ENCODE measurements at regions not wholly inside any gene's neighbourhood (a gene's known extent, or its start where the extent isn't known, plus 50 kb on each side); places are given as distances from the start of the nearest gene placed in this dataset.
"Not testable (repeated sequence)": the region's sequence is repeated elsewhere in the genome, so short reads cannot be mapped to it uniquely, and the experiment has no call there.

DNA sequence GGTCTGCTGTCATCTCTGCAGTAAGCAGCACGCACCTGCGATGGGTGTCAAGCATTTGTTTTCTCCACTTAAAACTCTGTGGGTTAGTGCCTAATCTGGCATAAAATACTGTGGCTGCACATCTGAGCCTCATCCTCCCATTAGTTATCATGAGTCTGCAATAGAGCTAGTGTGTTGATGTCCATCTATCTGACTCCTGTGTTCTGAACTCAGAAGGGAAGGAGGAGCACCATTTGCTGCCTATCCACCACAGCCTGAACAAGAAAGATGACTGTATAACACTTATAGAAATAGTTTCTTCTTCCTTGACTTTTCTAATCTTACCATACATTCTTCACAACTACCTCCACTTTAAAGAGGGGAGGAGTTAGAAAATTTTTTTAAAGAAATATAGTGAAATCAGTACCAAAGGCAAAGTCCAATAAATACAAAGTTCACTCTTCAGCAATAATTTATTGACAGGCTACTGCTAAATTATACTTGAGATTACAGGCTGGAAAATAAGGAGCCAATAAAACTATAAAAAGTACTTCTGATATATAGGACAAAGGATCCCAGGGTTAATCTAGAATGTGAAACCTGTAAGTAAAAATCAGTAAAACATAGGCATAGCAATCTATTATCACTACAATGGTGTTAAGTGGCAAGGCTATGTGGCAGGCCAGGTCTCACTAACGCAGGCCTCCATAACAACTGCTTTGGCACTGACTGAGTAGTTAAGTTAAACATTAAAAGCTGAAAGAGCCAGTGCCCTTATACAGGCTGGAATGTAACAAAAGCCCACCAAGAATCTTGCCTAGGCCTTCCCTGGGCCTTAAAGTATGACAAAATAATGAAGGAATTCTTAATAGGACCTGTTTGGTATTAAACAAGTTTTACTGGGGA is 70.2 kb downstream of the LGALS9C start:
- DNase-seq (ENCODE audit: low spot score); H3K27ac ChIP-seq; H3K4me3 ChIP-seq: not testable (repeated sequence)

DNA sequence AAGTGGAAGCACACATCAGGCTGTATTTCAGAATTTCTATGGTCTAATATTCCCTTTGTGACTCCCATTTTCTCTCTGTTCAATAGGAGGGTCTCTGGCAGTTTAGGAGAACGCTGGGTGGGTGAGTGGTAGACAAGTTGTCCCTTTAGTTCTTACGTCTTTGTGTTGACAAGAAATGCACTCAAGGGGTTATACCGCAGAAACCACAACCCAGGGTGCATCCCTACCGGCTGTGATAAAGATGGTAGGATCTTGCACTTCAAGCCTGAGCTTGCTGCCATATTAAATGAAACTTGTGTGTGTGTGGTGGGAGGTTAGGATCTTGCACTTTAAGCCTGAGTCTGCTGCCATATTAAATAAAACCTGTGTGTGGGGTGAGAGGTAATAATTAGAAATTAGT is 80.5 kb downstream of the LGALS9C start:
- H3K4me3 ChIP-seq; DNase-seq (ENCODE audit: low spot score); H3K27ac ChIP-seq: not testable (repeated sequence)

DNA sequence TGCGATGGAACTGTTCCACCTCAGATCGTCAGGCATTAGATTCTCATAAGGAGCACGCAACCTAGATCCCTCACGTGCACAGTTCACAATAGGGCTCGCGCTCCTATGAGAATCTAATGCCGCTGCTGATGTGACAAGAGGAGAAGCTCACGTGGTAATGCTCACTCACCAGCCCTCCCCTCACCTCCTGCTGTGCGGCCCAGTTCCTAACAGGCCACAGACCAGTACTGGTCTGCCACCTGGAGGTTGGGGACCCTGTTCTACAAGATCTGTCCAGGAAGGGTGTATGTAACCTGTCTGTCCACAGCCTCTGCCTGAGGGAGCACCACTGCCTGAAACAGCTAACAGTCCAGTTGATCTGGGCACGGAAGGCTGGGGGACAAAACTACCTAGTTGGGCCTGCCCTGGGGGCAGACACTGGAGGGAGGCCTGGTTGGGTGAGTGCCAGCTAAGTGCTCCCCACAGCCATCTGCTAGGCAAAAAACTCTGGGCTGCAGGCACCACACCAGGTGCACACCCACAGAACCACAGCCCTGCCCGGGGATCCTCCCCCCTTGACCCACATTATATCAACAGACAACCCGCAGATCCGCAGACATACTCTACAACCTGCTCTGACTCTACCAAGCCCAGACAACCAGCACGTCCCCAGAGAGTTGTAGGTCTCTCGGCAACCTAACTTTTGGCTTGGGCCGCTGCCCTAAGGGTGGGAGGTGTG is 80.7 kb downstream of the TBC1D28 start:
- H3K27ac ChIP-seq; DNase-seq (ENCODE audit: low spot score); H3K4me3 ChIP-seq: not testable (repeated sequence)

DNA sequence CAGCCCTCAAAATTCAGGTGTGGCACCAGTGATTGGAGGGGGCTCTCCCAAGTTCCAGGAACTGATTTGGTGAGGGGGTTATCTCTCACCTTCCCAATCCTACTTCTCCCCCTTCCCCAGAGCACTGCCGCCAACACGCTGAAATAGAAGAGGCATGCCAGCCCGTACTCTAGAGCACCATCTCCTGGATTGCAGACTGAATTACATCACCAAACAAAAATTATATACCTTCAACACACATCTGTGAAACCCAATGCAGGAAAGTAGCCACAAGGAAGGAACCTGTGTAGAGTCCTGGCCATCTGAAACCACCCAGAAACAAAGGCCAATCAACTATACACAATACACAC is 80.1 kb downstream of the TBC1D28 start:
- DNase-seq (ENCODE audit: low spot score); H3K27ac ChIP-seq; H3K4me3 ChIP-seq: not testable (repeated sequence)

DNA sequence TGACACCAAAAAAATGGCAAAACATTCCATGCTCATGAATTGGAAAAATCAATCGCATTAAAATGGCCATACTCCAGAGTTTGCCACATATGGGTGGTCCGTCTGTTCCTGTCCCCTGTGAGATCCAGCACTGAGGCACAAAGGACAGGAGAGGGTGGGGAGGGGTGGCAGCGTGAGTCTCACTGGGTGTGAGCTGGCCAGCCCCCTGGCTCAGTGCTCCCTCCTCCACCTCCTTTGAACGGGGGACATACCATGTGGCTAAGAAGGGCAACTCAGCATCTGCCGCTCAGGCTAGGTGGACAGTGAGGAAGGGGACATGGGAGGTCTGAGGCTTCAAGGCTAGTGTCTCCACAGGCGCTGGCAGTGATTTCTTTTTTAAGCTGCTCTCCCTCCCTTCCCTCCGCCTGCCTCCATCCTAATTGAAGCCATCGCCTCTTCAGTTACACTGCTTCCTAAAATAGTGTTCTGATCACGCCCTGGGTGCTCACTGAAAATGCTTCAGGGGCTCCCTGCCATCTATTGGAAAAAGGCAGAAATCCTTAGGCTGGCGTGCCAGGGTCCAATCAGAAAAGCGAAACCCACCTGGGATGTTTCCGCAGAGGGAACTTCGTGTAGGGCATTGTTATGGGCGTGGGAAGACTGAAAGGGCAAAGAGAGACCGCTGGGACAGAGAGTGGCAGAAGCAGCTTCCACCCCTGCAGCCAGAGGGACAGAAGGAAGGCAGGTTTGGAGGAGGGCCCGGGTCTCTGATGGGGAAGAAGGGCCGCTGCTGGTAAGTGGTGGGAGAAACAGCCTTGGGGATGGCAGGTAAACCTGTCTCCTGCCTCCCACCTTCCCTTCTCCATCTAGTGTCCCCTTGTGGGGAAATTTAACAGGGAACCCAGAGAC is 75.8 kb downstream of the TBC1D28 start:
- not testable (repeated sequence) for H3K4me3 ChIP-seq, H3K27ac ChIP-seq
- DNase-seq (ENCODE audit: low spot score) = peak; percentile 26

DNA sequence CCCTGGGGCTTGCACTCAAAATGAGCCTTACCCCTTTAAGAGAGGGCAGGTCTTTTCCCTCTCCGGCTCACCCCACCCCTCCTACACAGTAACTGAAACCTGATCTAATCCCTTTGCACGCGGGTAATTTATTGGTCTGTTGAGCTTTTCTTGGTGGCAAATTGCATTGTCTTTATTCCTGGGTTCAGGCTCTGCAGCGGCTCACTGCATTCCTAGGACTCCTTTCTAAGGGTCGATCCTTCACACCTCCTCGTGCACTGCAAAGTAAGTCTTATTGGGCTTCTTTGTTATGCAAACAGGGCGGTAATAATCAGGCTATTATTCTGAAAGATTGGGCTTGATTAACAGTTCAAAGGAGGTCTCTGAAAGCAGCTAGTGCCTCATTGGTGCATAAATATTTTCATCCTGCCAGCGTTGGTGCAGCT is 74.7 kb downstream of the TBC1D28 start:
- H3K4me3 ChIP-seq; H3K27ac ChIP-seq; DNase-seq (ENCODE audit: low spot score): not testable (repeated sequence)

DNA sequence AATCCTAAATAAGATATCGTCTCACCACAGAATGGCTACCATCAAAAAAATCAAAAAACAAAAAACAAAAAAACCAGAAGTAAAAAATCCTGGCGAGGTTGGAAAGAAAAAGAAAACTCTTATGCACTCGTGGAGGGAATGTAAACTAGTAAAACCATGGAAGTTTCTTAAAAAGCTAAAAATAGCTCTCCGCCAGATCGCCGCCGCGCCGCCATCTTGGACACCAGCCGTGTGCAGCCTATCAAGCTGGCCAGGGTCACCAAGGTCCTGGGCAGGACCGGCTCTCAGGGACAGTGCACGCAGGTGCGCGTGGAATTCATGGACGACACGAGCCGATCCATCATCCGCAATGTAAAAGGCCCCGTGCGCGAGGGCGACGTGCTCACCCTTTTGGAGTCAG is 71.7 kb downstream of the TBC1D28 start:
- not testable (repeated sequence) for H3K27ac ChIP-seq; DNase-seq (ENCODE audit: low spot score); H3K4me3 ChIP-seq

DNA sequence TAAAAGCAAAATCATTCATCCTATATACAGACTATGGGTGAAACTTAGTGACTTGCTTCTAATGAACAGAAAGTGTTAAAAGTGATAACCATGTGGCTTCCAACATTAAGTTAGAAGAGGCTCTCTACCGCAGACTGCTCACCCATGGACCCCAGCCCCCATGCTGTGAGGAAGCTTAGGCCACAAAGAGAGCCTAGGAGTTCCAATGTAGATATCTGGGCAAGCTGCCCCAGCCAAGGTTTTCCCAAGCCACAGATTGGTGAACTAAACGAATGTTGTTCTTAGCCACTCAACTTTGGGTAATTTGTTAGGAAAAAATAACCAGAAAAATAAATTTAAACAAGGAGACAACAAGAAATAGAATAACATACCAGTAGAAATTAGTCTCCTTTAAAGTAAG is 70.1 kb downstream of the TBC1D28 start:
- H3K4me3 ChIP-seq; DNase-seq (ENCODE audit: low spot score); H3K27ac ChIP-seq: not testable (repeated sequence)

All from coronary artery (tissue), 2 donors.